Endothelial cell of umbilical vein (primary cell): ENCODE measurements at regions not wholly inside any gene's neighbourhood (a gene's known extent, or its start where the extent isn't known, plus 50 kb on each side); places are given as distances from the start of the nearest gene placed in this dataset.
"Not testable (repeated sequence)": the region's sequence is repeated elsewhere in the genome, so short reads cannot be mapped to it uniquely, and the experiment has no call there.

ENCODE experiments used
- BruUV-seq: library from RNA; stranded (reverse); fragments of 400-500 nt; replicated peaks from 2 replicates; lab custom pipeline; 2021; lab: Mats Ljungman, UMichigan
- CTCF ChIA-PET: fragments of 300-600, 350-600 bp; sonication (Branson Sonifier 250); formaldehyde crosslinking; loops from one replicate; lab custom pipeline; 2021; ENCODE audit warnings: antibody characterized with exemption, inconsistent platforms; lab: Charles Lee
- POLR2A ChIA-PET: fragments of 300-600, 350-600 bp; sonication (Branson Sonifier 250); formaldehyde crosslinking; loops from one replicate; lab custom pipeline; 2021; ENCODE audit warnings: antibody characterized with exemption, inconsistent platforms; lab: Charles Lee
- DNase-seq: peaks from one replicate; pipeline ENCODE4 v3.0.0-alpha.2; 2011; ENCODE audit warnings: low read depth, low spot score
- FAIRE-seq: peaks from 2 replicates; lab custom pipeline; 2011; peaks lifted over from hg19 to GRCh38; lab: Jason Lieb, UNC
- H2AFZ ChIP-seq: 2 replicates; pipeline ENCODE4 v1.6.0; 2012; ENCODE audit warnings: low read depth, low read length, control low read depth, inconsistent platforms
- H3K27ac ChIP-seq: 2 replicates; pipeline ENCODE4 v1.5.1; 2011; ENCODE audit warnings: low read depth, mild to moderate bottlenecking, control low read depth, low read length, moderate library complexity; ENCODE audit not compliant: insufficient read depth
- H3K27me3 ChIP-seq, 2 experiments: 2 replicates each; pipeline versions ENCODE4 v1.6.0 to v1.6.1; 2011; ENCODE audit warnings: low read length in 2 of 2, mixed read lengths in 1 of 2; ENCODE audit not compliant: control insufficient read depth in 2 of 2, insufficient read depth in 2 of 2
- H3K36me3 ChIP-seq, 2 experiments: 2 replicates in 1 of 2; 3 replicates in 1 of 2; pipeline ENCODE4 v1.5.1; 2011; ENCODE audit warnings: low read length in 2 of 2, mild to moderate bottlenecking in 1 of 2, moderate library complexity in 1 of 2; ENCODE audit not compliant: control insufficient read depth in 2 of 2, insufficient read depth in 2 of 2; ENCODE audit errors: extremely low read depth in 1 of 2
- H3K4me1 ChIP-seq: 3 replicates; pipeline ENCODE4 v1.5.1; 2011; ENCODE audit warnings: mild to moderate bottlenecking, low read length; ENCODE audit not compliant: control insufficient read depth, insufficient read depth; ENCODE audit errors: extremely low read depth
- H3K4me2 ChIP-seq: 2 replicates; pipeline ENCODE4 v1.6.1; 2011; ENCODE audit warnings: low read length, control low read depth, mixed read lengths; ENCODE audit not compliant: insufficient read depth
- H3K4me3 ChIP-seq, 3 experiments: fragments of 200-600 bp in 1 of 3; sonication (generic), shearing (Covaris generic) in 1 of 3; replicated peaks in 1 of 3; 2 replicates each; pipeline ENCODE4 v1.5.1; 2011 to 2016; ENCODE audit warnings: control low read depth in 3 of 3, low read length in 3 of 3, mild to moderate bottlenecking in 2 of 3, inconsistent platforms in 1 of 3, low read depth in 1 of 3, moderate library complexity in 1 of 3; ENCODE audit not compliant: insufficient read depth in 1 of 3
- H3K79me2 ChIP-seq: 2 replicates; pipeline ENCODE4 v1.6.0; 2012; ENCODE audit warnings: low read length, inconsistent platforms; ENCODE audit not compliant: control insufficient read depth, insufficient read depth
- H3K9ac ChIP-seq: replicated peaks from 2 replicates; pipeline ENCODE3; 2011; ENCODE audit warnings: low read length, control low read depth; ENCODE audit not compliant: insufficient read depth; ENCODE audit errors: extremely low read depth
- H3K9me1 ChIP-seq: replicated peaks from 3 replicates; pipeline ENCODE4 v1.6.0; 2011; ENCODE audit warnings: mild to moderate bottlenecking, low read length; ENCODE audit not compliant: control insufficient read depth, insufficient read depth; ENCODE audit errors: extremely low read depth
- H3K9me3 ChIP-seq: replicated peaks from 2 replicates; pipeline ENCODE4 v1.5.1; 2012; ENCODE audit warnings: low read length, inconsistent platforms; ENCODE audit not compliant: control insufficient read depth, insufficient read depth
- H4K20me1 ChIP-seq: replicated peaks from 2 replicates; pipeline ENCODE3; 2011; ENCODE audit warnings: mild to moderate bottlenecking, low read length; ENCODE audit not compliant: control insufficient read depth, insufficient read depth; ENCODE audit errors: extremely low read depth
- FOS ChIP-seq: IDR thresholded peaks from 2 replicates; pipeline ENCODE4 v1.6.1; 2011; ENCODE audit warnings: mild to moderate bottlenecking, low read length, moderate library complexity, borderline replicate concordance; ENCODE audit not compliant: insufficient read depth
- GATA2 ChIP-seq: IDR thresholded peaks from 2 replicates; pipeline ENCODE4 v1.7.0; 2011; ENCODE audit warnings: low read depth, mild to moderate bottlenecking, moderate library complexity, mixed read lengths, low read length; ENCODE audit not compliant: insufficient read length, insufficient read depth
- JUN ChIP-seq: IDR thresholded peaks from 2 replicates; pipeline ENCODE4 v1.6.1; 2011; ENCODE audit warnings: borderline replicate concordance, low read depth; ENCODE audit not compliant: insufficient read length, insufficient read depth
- MAX ChIP-seq: IDR thresholded peaks from 2 replicates; pipeline ENCODE4 v1.6.1; 2011; ENCODE audit not compliant: insufficient read depth, insufficient read length
- POLR2A ChIP-seq: IDR thresholded peaks from 2 replicates; pipeline ENCODE4 v1.6.1; 2012; ENCODE audit warnings: low read depth, mild to moderate bottlenecking, control low read depth, low read length
- dilution Hi-C: fragments of 300-500 bp; cut with MboI; formaldehyde crosslinking; loops from one replicate; pipeline ENCODE4 v1.15.0; 2019; ENCODE audit warnings: low sequenced_read_pairs; ENCODE audit not compliant: extremely low pct_ligation_motif_present
- intact Hi-C: fragments of 100-400 bp; cut with micrococcal nuclease; formaldehyde crosslinking; loops from one replicate; pipeline ENCODE4 v1.10.0; 2022

- no peak overlapping the region for H3K9ac ChIP-seq
- CTCF ChIA-PET, result no interaction called here
- H3K4me2 ChIP-seq, result no peak overlapping the region
- dilution Hi-C loops, result no loop called here
- H3K9me3 ChIP-seq, result no peaks in the 10 kb centered on the region
- DNase-seq, result no peak
- no peak for FAIRE-seq
- BruUV-seq, result no TSS peak
- no peaks in the 10 kb centered on the region for H3K79me2 ChIP-seq
- H3K4me1 ChIP-seq, result no peaks in the 10 kb centered on the region
- no peaks in the 10 kb centered on the region for H3K9me1 ChIP-seq
- no peak overlapping the region for H2AFZ ChIP-seq
- no peak overlapping the region for H3K4me3 ChIP-seq
- no peak for TF ChIP-seq MAX
- TF ChIP-seq JUN, result no peak
- no peak for TF ChIP-seq POLR2A
- TF ChIP-seq FOS, result no peak
- no peak for TF ChIP-seq GATA2
- POLR2A ChIA-PET, result no interaction called here
- H3K27me3 ChIP-seq, result no peaks in the 10 kb centered on the region
- no peaks in the 10 kb centered on the region for H4K20me1 ChIP-seq
- intact Hi-C loops, result no loop called here
- H3K36me3 ChIP-seq, result no peaks in the 10 kb centered on the region
- H3K27ac ChIP-seq, result no peak overlapping the region
Measured at GRCh38 chr13:21304256-21304655, 127.8 kb downstream of the MRPL57 start.

GRCh38 chr13:21306300-21307073, 130.0 kb downstream of the MRPL57 start:
- DNase-seq, FAIRE-seq, H3K36me3 ChIP-seq, CTCF ChIA-PET, H4K20me1 ChIP-seq, H2AFZ ChIP-seq, H3K4me1 ChIP-seq, H3K9me1 ChIP-seq, H3K4me2 ChIP-seq, H3K9ac ChIP-seq, dilution Hi-C loops, H3K27me3 ChIP-seq, BruUV-seq, H3K4me3 ChIP-seq, intact Hi-C loops, POLR2A ChIA-PET, H3K79me2 ChIP-seq, H3K9me3 ChIP-seq, H3K27ac ChIP-seq: not testable (repeated sequence)

- H3K4me1 ChIP-seq, H4K20me1 ChIP-seq, H3K9me3 ChIP-seq, H3K9me1 ChIP-seq, H2AFZ ChIP-seq, DNase-seq, H3K4me3 ChIP-seq, H3K9ac ChIP-seq, H3K27ac ChIP-seq, FAIRE-seq, dilution Hi-C loops, intact Hi-C loops, H3K27me3 ChIP-seq, H3K36me3 ChIP-seq, H3K79me2 ChIP-seq, H3K4me2 ChIP-seq, POLR2A ChIA-PET, BruUV-seq: not testable (repeated sequence)
- CTCF ChIA-PET, result interaction anchor here (1.5 kb wide), 1 partner anchor 11 kb away, joined by 3 read pairs; no protein-coding TSS in a partner anchor
Measured at GRCh38 chr13:21307158-21307557, 130.7 kb downstream of the MRPL57 start.
